Gastroesophageal sphincter (tissue), 3 donors: ENCODE measurements at regions not wholly inside any gene's neighbourhood (a gene's known extent, or its start where the extent isn't known, plus 50 kb on each side); places are given as distances from the start of the nearest gene placed in this dataset.

Source experiments
- POLR2A ChIP-seq, 2 donors: fragments of 450-650 bp; IDR thresholded peaks; one replicate each; pipeline ENCODE4 v1.6.1; 2017; ENCODE audit warnings: antibody characterized with exemption in 2 of 2, mild to moderate bottlenecking in 2 of 2, moderate library complexity in 1 of 2
- TF ChIP-seq, protein P1 (sequence below), 4 experiments: fragments of 200-600 bp in 2 of 4; fragments of 450-650 bp in 2 of 4; sonication (generic) in 1 of 4; IDR thresholded peaks; one replicate each; pipeline ENCODE4 v1.5.1; 2017 to 2019; ENCODE audit warnings: antibody characterized with exemption in 4 of 4, mild to moderate bottlenecking in 2 of 4, moderate library complexity in 2 of 4

DNA sequence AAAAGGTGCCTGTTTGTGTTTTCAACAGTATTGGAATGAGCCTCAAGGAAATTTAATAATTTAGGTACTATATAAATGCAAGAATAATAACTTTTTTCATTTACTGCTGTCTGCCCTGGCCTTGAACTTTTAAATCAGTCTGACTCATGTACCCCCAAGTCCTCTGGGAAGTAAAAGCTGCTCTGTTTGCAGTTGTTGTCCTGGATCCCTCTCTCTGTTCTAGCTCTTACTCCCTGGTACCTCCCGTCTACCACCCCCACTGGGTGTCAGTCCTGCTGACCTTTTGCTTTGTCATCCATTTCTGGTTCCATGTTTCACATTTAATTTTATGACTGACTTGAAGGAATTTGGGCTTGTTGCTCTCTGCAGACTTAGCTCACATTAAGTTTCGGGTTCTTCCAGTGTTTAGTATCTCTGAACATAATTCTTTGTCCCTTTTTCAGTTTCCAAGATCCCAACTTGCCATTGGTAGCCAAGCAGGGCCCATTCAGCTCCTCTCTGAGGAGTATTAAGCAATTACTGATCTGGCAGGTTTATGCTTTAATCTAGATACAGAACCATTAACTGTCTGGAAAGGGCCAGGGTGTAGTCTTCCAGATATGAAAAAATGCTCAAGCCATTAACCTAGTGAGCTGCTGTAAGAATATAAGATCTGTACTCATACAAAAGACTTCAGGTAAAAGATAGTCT, 208.7 kb upstream of the FAM3C start:
- TF ChIP-seq, protein P1, sequence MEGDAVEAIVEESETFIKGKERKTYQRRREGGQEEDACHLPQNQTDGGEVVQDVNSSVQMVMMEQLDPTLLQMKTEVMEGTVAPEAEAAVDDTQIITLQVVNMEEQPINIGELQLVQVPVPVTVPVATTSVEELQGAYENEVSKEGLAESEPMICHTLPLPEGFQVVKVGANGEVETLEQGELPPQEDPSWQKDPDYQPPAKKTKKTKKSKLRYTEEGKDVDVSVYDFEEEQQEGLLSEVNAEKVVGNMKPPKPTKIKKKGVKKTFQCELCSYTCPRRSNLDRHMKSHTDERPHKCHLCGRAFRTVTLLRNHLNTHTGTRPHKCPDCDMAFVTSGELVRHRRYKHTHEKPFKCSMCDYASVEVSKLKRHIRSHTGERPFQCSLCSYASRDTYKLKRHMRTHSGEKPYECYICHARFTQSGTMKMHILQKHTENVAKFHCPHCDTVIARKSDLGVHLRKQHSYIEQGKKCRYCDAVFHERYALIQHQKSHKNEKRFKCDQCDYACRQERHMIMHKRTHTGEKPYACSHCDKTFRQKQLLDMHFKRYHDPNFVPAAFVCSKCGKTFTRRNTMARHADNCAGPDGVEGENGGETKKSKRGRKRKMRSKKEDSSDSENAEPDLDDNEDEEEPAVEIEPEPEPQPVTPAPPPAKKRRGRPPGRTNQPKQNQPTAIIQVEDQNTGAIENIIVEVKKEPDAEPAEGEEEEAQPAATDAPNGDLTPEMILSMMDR (IDR thresholded peaks at IDR 0.05): no peak
- TF ChIP-seq POLR2A (IDR thresholded peaks at IDR 0.05): no peak
